Keratinocyte (primary cell): ENCODE measurements at regions not wholly inside any gene's neighbourhood (a gene's known extent, or its start where the extent isn't known, plus 50 kb on each side); places are given as distances from the start of the nearest gene placed in this dataset.

ENCODE experiments used
- DNase-seq: peaks from one replicate; pipeline ENCODE4 v3.0.0-alpha.2; 2011; ENCODE audit warnings: low read depth, missing footprints, low spot score
- FAIRE-seq: peaks from 2 replicates; lab custom pipeline; 2011; peaks lifted over from hg19 to GRCh38; lab: Jason Lieb, UNC
- H2AFZ ChIP-seq: 2 replicates; pipeline ENCODE4 v1.6.0; 2012; ENCODE audit warnings: low read length, control low read depth, inconsistent platforms; ENCODE audit not compliant: control insufficient read depth
- H3K27ac ChIP-seq: 2 replicates; pipeline ENCODE4 v1.5.1; 2011; ENCODE audit warnings: low read length; ENCODE audit not compliant: control insufficient read depth, insufficient read depth
- H3K27me3 ChIP-seq: 3 replicates; pipeline ENCODE4 v1.6.0; 2011; ENCODE audit warnings: low read length; ENCODE audit not compliant: control insufficient read depth, insufficient read depth; ENCODE audit errors: extremely low read depth
- H3K36me3 ChIP-seq, 2 experiments: 2 replicates in 1 of 2; 3 replicates in 1 of 2; pipeline ENCODE4 v1.5.1; 2011; ENCODE audit warnings: low read length in 2 of 2, mild to moderate bottlenecking in 1 of 2; ENCODE audit not compliant: control insufficient read depth in 2 of 2, insufficient read depth in 2 of 2; ENCODE audit errors: extremely low read depth in 1 of 2
- H3K4me1 ChIP-seq: 3 replicates; pipeline ENCODE4 v1.5.1; 2011; ENCODE audit warnings: low read length; ENCODE audit not compliant: control insufficient read depth, insufficient read depth; ENCODE audit errors: extremely low read depth
- H3K4me2 ChIP-seq: 3 replicates; pipeline ENCODE4 v1.6.0; 2011; ENCODE audit warnings: low read depth, low read length; ENCODE audit not compliant: control insufficient read depth, insufficient read depth; ENCODE audit errors: extremely low read depth
- H3K4me3 ChIP-seq, 3 experiments: fragments of 200-600 bp in 1 of 3; sonication (generic) in 1 of 3; 2 replicates in 2 of 3; 3 replicates in 1 of 3; pipeline ENCODE4 v1.5.1; 2011 to 2016; ENCODE audit warnings: low read length in 3 of 3, mild to moderate bottlenecking in 3 of 3, control low read depth in 2 of 3, inconsistent platforms in 1 of 3, low read depth in 1 of 3, mixed read lengths in 1 of 3, mixed run types in 1 of 3, moderate library complexity in 1 of 3; ENCODE audit not compliant: control insufficient read depth in 2 of 3, insufficient read depth in 2 of 3; ENCODE audit errors: extremely low read depth in 1 of 3
- H3K79me2 ChIP-seq: 2 replicates; pipeline ENCODE4 v1.6.0; 2012; ENCODE audit warnings: low read length; ENCODE audit not compliant: control insufficient read depth, insufficient read depth
- H3K9ac ChIP-seq: 3 replicates; pipeline ENCODE4 v1.6.0; 2011; ENCODE audit warnings: low read length; ENCODE audit not compliant: control insufficient read depth, insufficient read depth; ENCODE audit errors: extremely low read depth
- H3K9me1 ChIP-seq: 3 replicates; pipeline ENCODE4 v1.6.0; 2011; ENCODE audit warnings: low read length; ENCODE audit not compliant: control insufficient read depth, insufficient read depth; ENCODE audit errors: extremely low read depth
- H3K9me3 ChIP-seq: 2 replicates; pipeline ENCODE4 v1.5.1; 2012; ENCODE audit warnings: low read depth, low read length; ENCODE audit not compliant: control insufficient read depth
- H4K20me1 ChIP-seq: 3 replicates; pipeline ENCODE4 v1.6.0; 2011; ENCODE audit warnings: low read length; ENCODE audit not compliant: control insufficient read depth, insufficient read depth; ENCODE audit errors: extremely low read depth
- EZH2 ChIP-seq: IDR thresholded peaks from one replicate; pipeline ENCODE4 v1.6.1; 2012; ENCODE audit warnings: inconsistent platforms, mild to moderate bottlenecking, low read length, moderate library complexity
- dilution Hi-C: fragments of 300-500 bp; cut with MboI; formaldehyde crosslinking; loops from one replicate; pipeline ENCODE4 v1.7.0; 2020; ENCODE audit warnings: low sequenced_read_pairs; ENCODE audit not compliant: extremely low pct_ligation_motif_present
- TF ChIP-seq, protein P1 (sequence below), 3 experiments: IDR thresholded peaks in 1 of 3; conservative IDR thresholded peaks in 1 of 3; optimal IDR thresholded peaks in 1 of 3; 2 replicates in 2 of 3; 3 replicates in 1 of 3; pipeline versions ENCODE3 to v1.5.1; 2011; ENCODE audit warnings: low read length in 3 of 3, mild to moderate bottlenecking in 3 of 3, moderate library complexity in 2 of 3, control low read depth in 1 of 3, inconsistent platforms in 1 of 3; ENCODE audit not compliant: insufficient read depth in 2 of 3; ENCODE audit errors: extremely low read depth in 1 of 3

- Histone ChIP-seq H3K9me3 (no peaks in the 10 kb centered on the region), H3K4me3 (no peak overlapping the region), H3K79me2 (no peaks in the 10 kb centered on the region), H3K27ac (no peak overlapping the region), H3K9me1 (no peaks in the 10 kb centered on the region), H3K36me3 (no peaks in the 10 kb centered on the region), H3K4me1 (no peaks in the 10 kb centered on the region), H3K27me3 (no peaks in the 10 kb centered on the region), H2AFZ (no peak overlapping the region), H3K4me2 (no peak overlapping the region), H3K9ac (no peak overlapping the region), H4K20me1 (no peaks in the 10 kb centered on the region)
- FAIRE-seq (no peak), DNase-seq (no peak)
- TF ChIP-seq EZH2, result no peak
- TF ChIP-seq, protein P1, sequence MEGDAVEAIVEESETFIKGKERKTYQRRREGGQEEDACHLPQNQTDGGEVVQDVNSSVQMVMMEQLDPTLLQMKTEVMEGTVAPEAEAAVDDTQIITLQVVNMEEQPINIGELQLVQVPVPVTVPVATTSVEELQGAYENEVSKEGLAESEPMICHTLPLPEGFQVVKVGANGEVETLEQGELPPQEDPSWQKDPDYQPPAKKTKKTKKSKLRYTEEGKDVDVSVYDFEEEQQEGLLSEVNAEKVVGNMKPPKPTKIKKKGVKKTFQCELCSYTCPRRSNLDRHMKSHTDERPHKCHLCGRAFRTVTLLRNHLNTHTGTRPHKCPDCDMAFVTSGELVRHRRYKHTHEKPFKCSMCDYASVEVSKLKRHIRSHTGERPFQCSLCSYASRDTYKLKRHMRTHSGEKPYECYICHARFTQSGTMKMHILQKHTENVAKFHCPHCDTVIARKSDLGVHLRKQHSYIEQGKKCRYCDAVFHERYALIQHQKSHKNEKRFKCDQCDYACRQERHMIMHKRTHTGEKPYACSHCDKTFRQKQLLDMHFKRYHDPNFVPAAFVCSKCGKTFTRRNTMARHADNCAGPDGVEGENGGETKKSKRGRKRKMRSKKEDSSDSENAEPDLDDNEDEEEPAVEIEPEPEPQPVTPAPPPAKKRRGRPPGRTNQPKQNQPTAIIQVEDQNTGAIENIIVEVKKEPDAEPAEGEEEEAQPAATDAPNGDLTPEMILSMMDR (optimal IDR thresholded peaks at IDR 0.05 in 1 of 3, IDR thresholded peaks at IDR 0.05 in 1 of 3, conservative IDR thresholded peaks at IDR 0.05 in 1 of 3; ENCODE audit: extremely low read depth in 1 of 3, insufficient read depth in 2 of 3, low read length in 3 of 3), result no peak
- dilution Hi-C loops, result no loop called here
These were observed 1496.1 kb upstream of the IGFBP7 start for GRCh38 chr4:58606303-58606702.

DNA sequence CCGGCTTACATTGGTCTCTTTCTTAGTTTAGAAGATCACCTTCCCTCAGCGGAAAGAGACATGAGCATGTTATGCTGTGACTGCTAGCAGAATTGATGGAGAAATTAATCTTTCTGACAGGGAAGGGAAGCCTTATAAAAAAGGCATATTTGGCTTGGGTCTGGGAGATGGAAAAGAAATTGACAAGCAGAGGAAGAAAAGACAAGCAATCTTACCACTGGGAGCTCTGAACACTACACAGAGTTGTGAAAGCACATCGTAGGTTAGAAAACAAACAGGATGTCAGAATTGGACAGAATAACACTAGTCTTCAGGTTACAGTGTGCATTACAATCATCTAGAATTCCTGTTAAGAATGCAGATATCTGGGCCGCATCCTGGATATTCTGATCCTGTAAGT, 1493.8 kb upstream of the IGFBP7 start:
- Histone ChIP-seq H3K9ac (no peak overlapping the region), H3K36me3 (no peaks in the 10 kb centered on the region), H3K9me1 (no peaks in the 10 kb centered on the region), H3K9me3 (no peaks in the 10 kb centered on the region), H2AFZ (no peak overlapping the region), H3K4me2 (no peak overlapping the region), H4K20me1 (no peaks in the 10 kb centered on the region), H3K27ac (no peak overlapping the region), H3K4me3 (no peak overlapping the region), H3K27me3 (no peaks in the 10 kb centered on the region), H3K4me1 (no peaks in the 10 kb centered on the region), H3K79me2 (no peaks in the 10 kb centered on the region)
- TF ChIP-seq EZH2, result no peak
- TF ChIP-seq, protein P1 (optimal IDR thresholded peaks at IDR 0.05 in 1 of 3, IDR thresholded peaks at IDR 0.05 in 1 of 3, conservative IDR thresholded peaks at IDR 0.05 in 1 of 3; ENCODE audit: extremely low read depth in 1 of 3, insufficient read depth in 2 of 3, low read length in 3 of 3), result no peak
- no peak for FAIRE-seq
- dilution Hi-C loops, result no loop called here
- DNase-seq, result no peak
